B cell (primary cell): ENCODE measurements at regions not wholly inside any gene's neighbourhood (a gene's known extent, or its start where the extent isn't known, plus 50 kb on each side); places are given as distances from the start of the nearest gene placed in this dataset.
"Not testable (repeated sequence)": the region's sequence is repeated elsewhere in the genome, so short reads cannot be mapped to it uniquely, and the experiment has no call there.

Experiments
- ATAC-seq: fragments of 200-7000 bp; cut with Tn5 transposase; one replicate; pipeline ENCODE4 v1.10.0; 2021; ENCODE audit warnings: low read depth, mild to moderate bottlenecking, moderate number of reproducible peaks, moderate library complexity
- CTCF ChIA-PET: fragments of 350-600 bp; sonication (Branson Sonifier 250); formaldehyde crosslinking; loops from one replicate; lab custom pipeline; 2021; ENCODE audit warnings: antibody characterized with exemption, inconsistent platforms; lab: Charles Lee
- POLR2A ChIA-PET: fragments of 350-600 bp; sonication (Branson Sonifier 250); formaldehyde crosslinking; loops from one replicate; lab custom pipeline; 2021; ENCODE audit warnings: antibody characterized with exemption; lab: Charles Lee
- DNase-seq: peaks from one replicate; pipeline ENCODE4 v3.0.0; 2013
- H2AFZ ChIP-seq: 2 replicates; pipeline ENCODE4 v1.6.1; 2012; ENCODE audit warnings: mild to moderate bottlenecking, low read depth, low read length; ENCODE audit not compliant: insufficient read depth, poor library complexity, severe bottlenecking
- H3K27ac ChIP-seq, 2 donors: 1 replicate in 1 of 2; 2 replicates in 1 of 2; pipeline ENCODE4 v1.5.1; 2012 to 2013; ENCODE audit warnings: low read length in 2 of 2, mild to moderate bottlenecking in 2 of 2, moderate library complexity in 1 of 2
- H3K27me3 ChIP-seq, 4 experiments: fragments of 200-600 bp in 1 of 4; sonication (generic) in 1 of 4; replicated peaks in 1 of 4; 1 replicate in 2 of 4; 2 replicates in 2 of 4; pipeline versions ENCODE4 v1.6.1 to v1.7.0; 2013 to 2016; ENCODE audit warnings: low read length in 3 of 4, mild to moderate bottlenecking in 2 of 4, mixed read lengths in 1 of 4, moderate library complexity in 1 of 4; ENCODE audit not compliant: insufficient read depth in 4 of 4, control insufficient read depth in 3 of 4; ENCODE audit errors: control extremely low read depth in 1 of 4
- H3K36me3 ChIP-seq, 2 experiments: replicated peaks in 1 of 2; 1 replicate in 1 of 2; 2 replicates in 1 of 2; pipeline versions ENCODE4 v1.6.1 to v1.7.1; 2013; ENCODE audit warnings: low read length in 1 of 2; ENCODE audit not compliant: insufficient read depth in 2 of 2, control insufficient read depth in 1 of 2; ENCODE audit errors: control extremely low read depth in 1 of 2, extremely low read depth in 1 of 2
- H3K4me1 ChIP-seq, 2 donors: fragments of 200-600 bp in 1 of 2; sonication (generic) in 1 of 2; 1 replicate in 1 of 2; 2 replicates in 1 of 2; pipeline versions ENCODE4 v1.5.1 to v1.6.1; 2013 to 2017; ENCODE audit warnings: low read length in 2 of 2; ENCODE audit not compliant: control insufficient read depth in 2 of 2, insufficient read depth in 2 of 2
- H3K4me2 ChIP-seq: replicated peaks from 2 replicates; pipeline ENCODE3; 2012; ENCODE audit warnings: mild to moderate bottlenecking, low read depth, low read length; ENCODE audit not compliant: poor library complexity, severe bottlenecking
- H3K4me3 ChIP-seq, 5 experiments: fragments of 200-600 bp in 1 of 5; sonication (generic) in 1 of 5; 1 replicate in 3 of 5; 2 replicates in 2 of 5; pipeline versions ENCODE4 v1.5.1 to v1.7.0; 2011 to 2016; ENCODE audit warnings: low read length in 4 of 5, mild to moderate bottlenecking in 4 of 5, low read depth in 2 of 5, control low read depth in 1 of 5, moderate library complexity in 1 of 5; ENCODE audit not compliant: insufficient read depth in 1 of 5; ENCODE audit errors: control extremely low read depth in 1 of 5, extremely low read depth in 1 of 5
- H3K79me2 ChIP-seq: fragments of 200-600 bp; sonication (generic); one replicate; pipeline ENCODE4 v1.6.0; 2016; ENCODE audit warnings: low read length; ENCODE audit not compliant: control insufficient read depth, insufficient read depth
- H3K9ac ChIP-seq: fragments of 200-600 bp; sonication (generic); 2 replicates; pipeline ENCODE4 v1.6.1; 2017; ENCODE audit warnings: mild to moderate bottlenecking, low read length, moderate library complexity
- H3K9me3 ChIP-seq, 3 donors: one replicate each; pipeline versions ENCODE4 v1.6.1 to v1.7.1; 2013; ENCODE audit warnings: low read length in 2 of 3; ENCODE audit not compliant: control insufficient read depth in 2 of 3, insufficient read depth in 1 of 3; ENCODE audit errors: control extremely low read depth in 1 of 3
- H4K20me1 ChIP-seq: 2 replicates; pipeline ENCODE4 v1.6.0; 2012; ENCODE audit warnings: mild to moderate bottlenecking, low read length; ENCODE audit not compliant: insufficient read depth, control insufficient read depth, poor library complexity, severe bottlenecking
- H3K27ac Mint-ChIP-seq: one replicate; pipeline ENCODE4 v1.8.0; 2021; ENCODE audit warnings: mixed read lengths
- H3K27me3 Mint-ChIP-seq: one replicate; pipeline ENCODE4 v1.8.0; 2021; ENCODE audit warnings: mixed read lengths
- H3K4me1 Mint-ChIP-seq: one replicate; pipeline ENCODE4 v1.8.0; 2021; ENCODE audit warnings: mixed read lengths
- H3K4me3 Mint-ChIP-seq: one replicate; pipeline ENCODE4 v1.8.0; 2021; ENCODE audit warnings: mixed read lengths
- H3K9me3 Mint-ChIP-seq: one replicate; pipeline ENCODE4 v1.8.0; 2022; ENCODE audit warnings: mixed read lengths; ENCODE audit not compliant: insufficient read depth
- CTCF ChIP-seq: fragments of 200-600 bp; IDR thresholded peaks from one replicate; pipeline ENCODE4 v1.8.0; 2022; ENCODE audit warnings: antibody characterized with exemption, mild to moderate bottlenecking
- EZH2 ChIP-seq: IDR thresholded peaks from 2 replicates; pipeline ENCODE4 v1.6.1; 2012; ENCODE audit warnings: borderline replicate concordance, low read depth, mild to moderate bottlenecking, moderate library complexity, low read length; ENCODE audit not compliant: insufficient read depth, poor library complexity, severe bottlenecking
- WGBS: methylation state at CpG from one replicate; pipeline ENCODE4 v1.1.5; 2013; ENCODE audit warnings: missing lambda C conversion rate; ENCODE audit not compliant: insufficient coverage; 5-methylcytosine and 5-hydroxymethylcytosine counted together
- intact Hi-C: fragments of 100-400 bp; cut with micrococcal nuclease; formaldehyde crosslinking; loops from one replicate; pipeline ENCODE4 v1.10.0; 2022

GRCh38 chr12:25802143-25802542, 156.3 kb upstream of the RASSF8 start:
- ATAC-seq = no peak
- Mint-ChIP-seq H3K4me3 (no peak overlapping the region), H3K4me1 (no peaks in the 10 kb centered on the region), H3K9me3 (peaks cover 2% of the 10 kb centered on the region), H3K27me3 (no peaks in the 10 kb centered on the region), H3K27ac (no peak overlapping the region)
- Histone ChIP-seq H3K27ac (no peak overlapping the region), H2AFZ (no peak overlapping the region), H3K36me3 (no peaks in the 10 kb centered on the region), H3K9me3 (no peaks in the 10 kb centered on the region), H3K9ac (no peak overlapping the region), H3K4me2 (no peak overlapping the region), H3K4me3 (no peak overlapping the region), H3K79me2 (no peaks in the 10 kb centered on the region), H4K20me1 (no peaks in the 10 kb centered on the region), H3K27me3 (no peaks in the 10 kb centered on the region), H3K4me1 (no peaks in the 10 kb centered on the region)
- ChIA-PET POLR2A (no interaction called here), CTCF (no interaction called here)
- TF ChIP-seq CTCF (no peak), EZH2 (no peak)
- intact Hi-C loops = no loop called here
- no peak for DNase-seq

GRCh38 chr12:25803029-25803664, 155.3 kb upstream of the RASSF8 start:
- not testable (repeated sequence) for H3K9me3 Mint-ChIP-seq, H3K9me3 ChIP-seq

GRCh38 chr12:25804286-25804685, 154.2 kb upstream of the RASSF8 start:
- WGBS = 92% methylated on average over 2 of the region's 4 CpGs

More at GRCh38 chr12:25803029-25803664, 155.3 kb upstream of the RASSF8 start:
- H3K27me3 ChIP-seq, H3K36me3 ChIP-seq, H3K4me1 ChIP-seq, H4K20me1 ChIP-seq, H3K79me2 ChIP-seq, H3K9ac ChIP-seq, H2AFZ ChIP-seq, H3K27ac Mint-ChIP-seq, DNase-seq, H3K4me2 ChIP-seq, H3K4me1 Mint-ChIP-seq, H3K4me3 Mint-ChIP-seq, CTCF ChIA-PET, POLR2A ChIA-PET, H3K27ac ChIP-seq, intact Hi-C loops, H3K27me3 Mint-ChIP-seq, H3K4me3 ChIP-seq, ATAC-seq: not testable (repeated sequence)
- WGBS = 98% methylated on average over 10 of the region's 13 CpGs

More at GRCh38 chr12:25804286-25804685, 154.2 kb upstream of the RASSF8 start:
- H3K9me3 Mint-ChIP-seq, H3K27ac ChIP-seq, DNase-seq, H2AFZ ChIP-seq, H3K4me1 ChIP-seq, H3K4me3 Mint-ChIP-seq, CTCF ChIA-PET, ATAC-seq, H3K9ac ChIP-seq, H3K4me2 ChIP-seq, H4K20me1 ChIP-seq, H3K4me1 Mint-ChIP-seq, H3K79me2 ChIP-seq, intact Hi-C loops, H3K27me3 ChIP-seq, H3K27me3 Mint-ChIP-seq, H3K36me3 ChIP-seq, H3K4me3 ChIP-seq, POLR2A ChIA-PET, H3K27ac Mint-ChIP-seq, H3K9me3 ChIP-seq: not testable (repeated sequence)
